ENCODE measurements at regions not wholly inside any gene's neighbourhood (a gene's known extent, or its start where the extent isn't known, plus 50 kb on each side); places are given as distances from the start of the nearest gene placed in this dataset.

GRCh38 chr11:92342034-92342720, 117.6 kb downstream of the FAT3 start:
- no peak overlapping the region for H3K4me3 Mint-ChIP-seq
- peaks cover 7% of the 10 kb centered on the region for H3K9me3 Mint-ChIP-seq
- no peaks in the 10 kb centered on the region for H3K4me1 Mint-ChIP-seq (ENCODE audit: low read depth)
- ATAC-seq = no peak
- no peaks in the 10 kb centered on the region for H3K27me3 Mint-ChIP-seq (ENCODE audit: low read depth)
- no peaks in the 10 kb centered on the region for H3K36me3 Mint-ChIP-seq (ENCODE audit: insufficient read depth)
- DNase-seq = no peak

GRCh38 chr11:92342886-92343285, 118.3 kb downstream of the FAT3 start:
- H3K36me3 Mint-ChIP-seq (ENCODE audit: insufficient read depth) = no peaks in the 10 kb centered on the region
- no peaks in the 10 kb centered on the region for H3K4me1 Mint-ChIP-seq (ENCODE audit: low read depth)
- H3K27me3 Mint-ChIP-seq (ENCODE audit: low read depth) = no peaks in the 10 kb centered on the region
- no peak overlapping the region for H3K4me3 Mint-ChIP-seq
- DNase-seq (no peak), ATAC-seq (no peak)
- H3K9me3 Mint-ChIP-seq = peaks cover 7% of the 10 kb centered on the region

GRCh38 chr11:92346220-92346619, 121.6 kb downstream of the FAT3 start:
- H3K9me3 Mint-ChIP-seq = no peaks in the 10 kb centered on the region
- ATAC-seq = no peak
- no peaks in the 10 kb centered on the region for H3K36me3 Mint-ChIP-seq (ENCODE audit: insufficient read depth)
- H3K27me3 Mint-ChIP-seq (ENCODE audit: low read depth) = no peaks in the 10 kb centered on the region
- no peak for DNase-seq
- H3K4me3 Mint-ChIP-seq = no peak overlapping the region
- no peaks in the 10 kb centered on the region for H3K4me1 Mint-ChIP-seq (ENCODE audit: low read depth)

- Mint-ChIP-seq H3K27me3 (ENCODE audit: low read depth) (no peaks in the 10 kb centered on the region), H3K36me3 (ENCODE audit: insufficient read depth) (no peaks in the 10 kb centered on the region), H3K9me3 (peaks cover 4% of the 10 kb centered on the region), H3K4me1 (ENCODE audit: low read depth) (no peaks in the 10 kb centered on the region), H3K4me3 (no peak overlapping the region)
- DNase-seq (no peak), ATAC-seq (no peak)
These were observed 122.8 kb downstream of the FAT3 start for GRCh38 chr11:92347454-92347853.

GRCh38 chr11:92349486-92350156, 125.0 kb downstream of the FAT3 start:
- H3K4me3 Mint-ChIP-seq = no peak overlapping the region
- peaks cover 4% of the 10 kb centered on the region for H3K9me3 Mint-ChIP-seq
- DNase-seq = no peak
- no peaks in the 10 kb centered on the region for H3K4me1 Mint-ChIP-seq (ENCODE audit: low read depth)
- ATAC-seq = no peak
- no peaks in the 10 kb centered on the region for H3K36me3 Mint-ChIP-seq (ENCODE audit: insufficient read depth)
- no peaks in the 10 kb centered on the region for H3K27me3 Mint-ChIP-seq (ENCODE audit: low read depth)

- no peak for DNase-seq
These were observed 132.7 kb downstream of the FAT3 start for GRCh38 chr11:92357344-92357743.

GRCh38 chr11:92357841-92358240, 133.2 kb downstream of the FAT3 start:
- ATAC-seq = no peak
- DNase-seq = no peak
- no peak overlapping the region for H3K4me3 Mint-ChIP-seq
- H3K36me3 Mint-ChIP-seq (ENCODE audit: insufficient read depth) = no peaks in the 10 kb centered on the region
- no peaks in the 10 kb centered on the region for H3K9me3 Mint-ChIP-seq
- H3K27me3 Mint-ChIP-seq (ENCODE audit: low read depth) = no peaks in the 10 kb centered on the region
- no peaks in the 10 kb centered on the region for H3K4me1 Mint-ChIP-seq (ENCODE audit: low read depth)

More at GRCh38 chr11:92357344-92357743, 132.7 kb downstream of the FAT3 start:
- no peak for ATAC-seq
- Mint-ChIP-seq H3K4me3 (no peak overlapping the region), H3K4me1 (ENCODE audit: low read depth) (no peaks in the 10 kb centered on the region), H3K27me3 (ENCODE audit: low read depth) (no peaks in the 10 kb centered on the region), H3K9me3 (no peaks in the 10 kb centered on the region), H3K36me3 (ENCODE audit: insufficient read depth) (no peaks in the 10 kb centered on the region)

GRCh38 chr11:92361551-92361950, 136.9 kb downstream of the FAT3 start:
- no peak overlapping the region for H3K4me3 Mint-ChIP-seq
- no peaks in the 10 kb centered on the region for H3K36me3 Mint-ChIP-seq (ENCODE audit: insufficient read depth)
- H3K9me3 Mint-ChIP-seq = peaks cover 4% of the 10 kb centered on the region
- ATAC-seq (no peak), DNase-seq (no peak)
- H3K4me1 Mint-ChIP-seq (ENCODE audit: low read depth) = no peaks in the 10 kb centered on the region
- no peaks in the 10 kb centered on the region for H3K27me3 Mint-ChIP-seq (ENCODE audit: low read depth)

GRCh38 chr11:92362989-92363388, 138.4 kb downstream of the FAT3 start:
- ATAC-seq = no peak
- no peaks in the 10 kb centered on the region for H3K27me3 Mint-ChIP-seq (ENCODE audit: low read depth)
- H3K36me3 Mint-ChIP-seq (ENCODE audit: insufficient read depth) = no peaks in the 10 kb centered on the region
- H3K4me3 Mint-ChIP-seq = no peak overlapping the region
- DNase-seq = no peak
- peaks cover 4% of the 10 kb centered on the region for H3K9me3 Mint-ChIP-seq
- no peaks in the 10 kb centered on the region for H3K4me1 Mint-ChIP-seq (ENCODE audit: low read depth)

- Mint-ChIP-seq H3K9me3 (peaks cover 4% of the 10 kb centered on the region), H3K27me3 (ENCODE audit: low read depth) (no peaks in the 10 kb centered on the region), H3K36me3 (ENCODE audit: insufficient read depth) (no peaks in the 10 kb centered on the region), H3K4me3 (no peak overlapping the region), H3K4me1 (ENCODE audit: low read depth) (no peaks in the 10 kb centered on the region)
- ATAC-seq (no peak), DNase-seq (no peak)
These were observed 139.6 kb downstream of the FAT3 start for GRCh38 chr11:92364177-92364576.

- no peak for ATAC-seq
- no peaks in the 10 kb centered on the region for H3K27me3 Mint-ChIP-seq (ENCODE audit: low read depth)
These were observed 151.6 kb downstream of the FAT3 start for GRCh38 chr11:92376146-92376599.

GRCh38 chr11:92376680-92377079, 152.1 kb downstream of the FAT3 start:
- H3K9me3 Mint-ChIP-seq = no peaks in the 10 kb centered on the region
- H3K27me3 Mint-ChIP-seq (ENCODE audit: low read depth) = no peaks in the 10 kb centered on the region
- no peak overlapping the region for H3K4me3 Mint-ChIP-seq
- no peaks in the 10 kb centered on the region for H3K36me3 Mint-ChIP-seq (ENCODE audit: insufficient read depth)
- no peak for ATAC-seq
- no peak for DNase-seq
- H3K4me1 Mint-ChIP-seq (ENCODE audit: low read depth) = no peaks in the 10 kb centered on the region

More at GRCh38 chr11:92376146-92376599, 151.6 kb downstream of the FAT3 start:
- H3K4me1 Mint-ChIP-seq (ENCODE audit: low read depth) = no peaks in the 10 kb centered on the region
- no peak overlapping the region for H3K4me3 Mint-ChIP-seq
- H3K36me3 Mint-ChIP-seq (ENCODE audit: insufficient read depth) = no peaks in the 10 kb centered on the region
- no peak for DNase-seq
- H3K9me3 Mint-ChIP-seq = no peaks in the 10 kb centered on the region

GRCh38 chr11:92380882-92381281, 156.3 kb downstream of the FAT3 start:
- ATAC-seq (no peak), DNase-seq (no peak)
- Mint-ChIP-seq H3K9me3 (no peaks in the 10 kb centered on the region), H3K36me3 (ENCODE audit: insufficient read depth) (no peaks in the 10 kb centered on the region), H3K27me3 (ENCODE audit: low read depth) (no peaks in the 10 kb centered on the region), H3K4me1 (ENCODE audit: low read depth) (no peaks in the 10 kb centered on the region), H3K4me3 (no peak overlapping the region)

GRCh38 chr11:92382311-92382710, 157.7 kb downstream of the FAT3 start:
- Mint-ChIP-seq H3K27me3 (ENCODE audit: low read depth) (no peaks in the 10 kb centered on the region), H3K4me1 (ENCODE audit: low read depth) (no peaks in the 10 kb centered on the region), H3K4me3 (no peak overlapping the region), H3K9me3 (no peaks in the 10 kb centered on the region), H3K36me3 (ENCODE audit: insufficient read depth) (no peaks in the 10 kb centered on the region)
- DNase-seq (no peak), ATAC-seq (no peak)

GRCh38 chr11:92383430-92383829, 158.8 kb downstream of the FAT3 start:
- Mint-ChIP-seq H3K36me3 (ENCODE audit: insufficient read depth) (no peaks in the 10 kb centered on the region), H3K9me3 (no peaks in the 10 kb centered on the region), H3K4me3 (no peak overlapping the region), H3K4me1 (ENCODE audit: low read depth) (no peaks in the 10 kb centered on the region), H3K27me3 (ENCODE audit: low read depth) (no peaks in the 10 kb centered on the region)
- ATAC-seq = no peak
- no peak for DNase-seq

All from activated T-cell treated with anti-CD3 and anti-CD28 coated beads, Interleukin-2, amount 50 U/mL, for 4 hours (primary cell).